GM23338 (cell line): ENCODE measurements at regions not wholly inside any gene's neighbourhood (a gene's known extent, or its start where the extent isn't known, plus 50 kb on each side); places are given as distances from the start of the nearest gene placed in this dataset.

Source experiments
- ATAC-seq: fragments of 200-7000 bp; cut with Tn5 transposase; 3 replicates; pipeline ENCODE4 v1.9.1; 2020
- DNase-seq: peaks from one replicate; pipeline ENCODE4 v3.0.0-alpha.2; 2015; ENCODE audit warnings: low spot score
- H2AFZ ChIP-seq: fragments of 200-600 bp; sonication (generic); 2 replicates; pipeline ENCODE4 v1.8.0; 2016; ENCODE audit warnings: antibody characterized with exemption, mild to moderate bottlenecking, moderate library complexity
- H3F3A ChIP-seq: fragments of 200-600 bp; sonication (generic); replicated peaks from 2 replicates; pipeline ENCODE4 v1.8.0; 2017; ENCODE audit warnings: antibody characterized with exemption, mixed run types, low read depth
- H3K27ac ChIP-seq: fragments of 200-600 bp; sonication (generic); 2 replicates; pipeline ENCODE4 v1.6.1; 2016; ENCODE audit warnings: low read depth
- H3K27me3 ChIP-seq: fragments of 200-600 bp; sonication (generic); 2 replicates; pipeline ENCODE4 v1.8.0; 2016; ENCODE audit warnings: mild to moderate bottlenecking, mixed run types, moderate library complexity; ENCODE audit not compliant: insufficient read depth
- H3K36me3 ChIP-seq: fragments of 200-600 bp; sonication (generic); 2 replicates; pipeline ENCODE4 v1.8.0; 2016; ENCODE audit warnings: mild to moderate bottlenecking; ENCODE audit not compliant: insufficient read depth
- H3K4me1 ChIP-seq: fragments of 200-600 bp; sonication (generic); 2 replicates; pipeline ENCODE4 v1.8.0; 2016; ENCODE audit warnings: mild to moderate bottlenecking, moderate library complexity; ENCODE audit not compliant: insufficient read depth
- H3K4me2 ChIP-seq: fragments of 200-600 bp; sonication (generic); 2 replicates; pipeline ENCODE4 v1.7.1; 2017; ENCODE audit warnings: mixed run types
- H3K4me3 ChIP-seq: fragments of 200-600 bp; sonication (generic); 2 replicates; pipeline ENCODE4 v1.6.1; 2016; ENCODE audit warnings: mixed run types
- H3K79me2 ChIP-seq: fragments of 200-600 bp; sonication (generic); replicated peaks from 2 replicates; pipeline ENCODE4 v1.8.0; 2017; ENCODE audit warnings: mild to moderate bottlenecking; ENCODE audit not compliant: insufficient read depth
- H3K9me2 ChIP-seq: fragments of 200-600 bp; sonication (generic); 2 replicates; pipeline ENCODE4 v1.8.0; 2017; ENCODE audit not compliant: insufficient read depth
- H4K20me1 ChIP-seq: fragments of 200-600 bp; sonication (generic); replicated peaks from 2 replicates; pipeline ENCODE4 v1.8.0; 2017; ENCODE audit warnings: mild to moderate bottlenecking; ENCODE audit not compliant: insufficient read depth
- H3K27ac Mint-ChIP-seq: 2 replicates; pipeline ENCODE4 v1.8.0; 2020; ENCODE audit warnings: inconsistent platforms, mild to moderate bottlenecking, moderate library complexity, mixed read lengths
- H3K27me3 Mint-ChIP-seq: 3 replicates; pipeline ENCODE4 v1.8.0; 2022; ENCODE audit warnings: low read depth, mild to moderate bottlenecking, moderate library complexity, mixed read lengths, inconsistent platforms; ENCODE audit not compliant: insufficient read depth, poor library complexity
- H3K36me3 Mint-ChIP-seq: 3 replicates; pipeline ENCODE4 v1.8.0; 2021; ENCODE audit warnings: low read depth, mild to moderate bottlenecking, inconsistent platforms, moderate library complexity, mixed read lengths
- H3K4me1 Mint-ChIP-seq: 3 replicates; pipeline ENCODE4 v1.8.0; 2020; ENCODE audit warnings: mild to moderate bottlenecking, inconsistent platforms, mixed read lengths
- H3K4me3 Mint-ChIP-seq: 3 replicates; pipeline ENCODE4 v1.8.0; 2021; ENCODE audit warnings: moderate library complexity, mild to moderate bottlenecking, inconsistent platforms, mixed read lengths
- H3K9me3 Mint-ChIP-seq: 3 replicates; pipeline ENCODE4 v1.8.0; 2020; ENCODE audit warnings: moderate library complexity, mild to moderate bottlenecking, inconsistent platforms, mixed read lengths
- CTCF ChIP-seq, 2 experiments: fragments of 200-600 bp in 1 of 2; sonication (generic) in 1 of 2; conservative IDR thresholded peaks; 2 replicates each; pipeline versions ENCODE4 v1.5.1 to v1.6.1; 2016 to 2017; ENCODE audit warnings: antibody characterized with exemption in 2 of 2, low read depth in 2 of 2, mild to moderate bottlenecking in 2 of 2, moderate library complexity in 1 of 2
- EZH2phosphoT487 ChIP-seq: fragments of 200-600 bp; sonication (generic); IDR thresholded peaks from one replicate; pipeline ENCODE4 v1.8.1; 2018; ENCODE audit warnings: antibody characterized with exemption; ENCODE audit not compliant: unreplicated experiment
- JUNB ChIP-seq: IDR thresholded peaks from one replicate; pipeline ENCODE4 v1.6.1; 2016; ENCODE audit warnings: antibody characterized with exemption; ENCODE audit not compliant: unreplicated experiment
- REST ChIP-seq: IDR thresholded peaks from one replicate; pipeline ENCODE4 v1.6.1; 2018; ENCODE audit warnings: antibody characterized with exemption; ENCODE audit not compliant: unreplicated experiment
- ZNF462 ChIP-seq: fragments of 250-450 bp; sonication (Bioruptor Pico); IDR thresholded peaks from 2 replicates; pipeline ENCODE4 v1.5.0; 2020; ENCODE audit warnings: mild to moderate bottlenecking, moderate library complexity

GRCh38 chr5:167888393-167888792 is 403.1 kb upstream of the WWC1 start:
- Histone ChIP-seq H3K79me2 (no peaks in the 10 kb centered on the region), H3K27me3 (no peaks in the 10 kb centered on the region), H3K9me2 (0 out of 2 replicates have a peak, but pooled peaks cover 8% of the 10 kb centered on the region), H3K4me2 (peak overlapping the region; percentile 27; the same call in 1 of the 2 replicates), H3F3A (no peaks in the 10 kb centered on the region), H3K4me1 (peaks cover 16% of the 10 kb centered on the region), H4K20me1 (no peaks in the 10 kb centered on the region), H2AFZ (peak overlapping the region; percentile 3; the same call in 1 of the 2 replicates), H3K36me3 (no peaks in the 10 kb centered on the region), H3K27ac (no peak overlapping the region), H3K4me3 (no peak overlapping the region)
- peaks cover 2% of the 10 kb centered on the region for H3K27me3 Mint-ChIP-seq
- 0 out of 3 replicates have a peak, but pooled peaks cover 6% of the 10 kb centered on the region for H3K36me3 Mint-ChIP-seq
- no peak for ATAC-seq
- H3K9me3 Mint-ChIP-seq, result no peaks in the 10 kb centered on the region
- H3K27ac Mint-ChIP-seq, result no peak overlapping the region
- no peak overlapping the region for H3K4me3 Mint-ChIP-seq
- peaks cover 25% of the 10 kb centered on the region for H3K4me1 Mint-ChIP-seq
- peak; percentile 32 to 44; a peak in 3 of 4 replicates for TF ChIP-seq CTCF (conservative IDR thresholded peaks at IDR 0.05; ENCODE audit: low read depth in 2 of 2)
- TF ChIP-seq REST, result no peak
- TF ChIP-seq ZNF462 (CRISPR knock-in tag), result no peak
- no peak for TF ChIP-seq JUNB
- no peak for TF ChIP-seq EZH2phosphoT487
- DNase-seq, result no peak
